Nephron progenitor cell (in vitro differentiated cells): ENCODE measurements at regions not wholly inside any gene's neighbourhood (a gene's known extent, or its start where the extent isn't known, plus 50 kb on each side); places are given as distances from the start of the nearest gene placed in this dataset.
A peak's percentile ranks its signal among the peaks of the same experiment; 100 is the strongest.

ENCODE experiments used
- DNase-seq: peaks from one replicate; pipeline ENCODE4 v3.0.0; 2021
- H3K27ac Mint-ChIP-seq: 2 replicates; pipeline ENCODE4 v1.8.0; 2021; ENCODE audit warnings: mild to moderate bottlenecking, moderate library complexity, mixed read lengths
- H3K27me3 Mint-ChIP-seq: 2 replicates; pipeline ENCODE4 v1.8.0; 2021; ENCODE audit warnings: mild to moderate bottlenecking, low read depth, mixed read lengths; ENCODE audit not compliant: poor library complexity
- H3K36me3 Mint-ChIP-seq: 2 replicates; pipeline ENCODE4 v1.8.0; 2021; ENCODE audit warnings: low read depth, mixed read lengths
- H3K4me1 Mint-ChIP-seq: 2 replicates; pipeline ENCODE4 v1.8.0; 2021; ENCODE audit warnings: mixed read lengths
- H3K4me3 Mint-ChIP-seq: 2 replicates; pipeline ENCODE4 v1.8.0; 2021; ENCODE audit warnings: mild to moderate bottlenecking, moderate library complexity, mixed read lengths
- H3K9me3 Mint-ChIP-seq: 2 replicates; pipeline ENCODE4 v1.8.0; 2021; ENCODE audit warnings: mild to moderate bottlenecking, moderate library complexity, mixed read lengths
- CTCF ChIP-seq: fragments of 200-600 bp; sonication (generic); IDR thresholded peaks from 2 replicates; pipeline ENCODE4 v1.5.0; 2021; ENCODE audit warnings: antibody characterized with exemption

DNA sequence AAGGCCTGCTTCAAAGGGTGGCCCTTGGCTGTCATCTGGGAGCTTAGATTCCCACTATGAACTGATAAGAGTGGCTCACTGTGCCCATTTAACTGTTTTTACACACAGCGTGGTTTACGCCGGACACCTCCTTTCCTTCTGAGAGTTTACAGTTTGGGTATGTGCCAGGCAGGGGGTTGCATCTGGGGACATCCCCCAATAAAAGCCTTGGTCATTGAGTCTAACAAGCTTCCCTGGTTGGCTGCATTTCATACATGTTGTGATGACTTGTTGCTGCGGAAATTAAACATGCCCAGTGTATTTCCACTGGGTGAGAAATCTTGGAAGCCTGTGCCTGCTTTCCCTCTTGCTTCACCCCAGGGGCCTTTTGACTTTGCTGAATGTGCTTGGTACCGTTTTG, 264.1 kb upstream of the NPY start:
- peaks cover 3% of the 10 kb centered on the region for H3K27me3 Mint-ChIP-seq
- peaks cover 10% of the 10 kb centered on the region for H3K4me1 Mint-ChIP-seq
- H3K4me3 Mint-ChIP-seq, result no peak overlapping the region
- H3K36me3 Mint-ChIP-seq, result no peaks in the 10 kb centered on the region
- no peak for TF ChIP-seq CTCF
- DNase-seq, result no peak
- no peaks in the 10 kb centered on the region for H3K9me3 Mint-ChIP-seq
- H3K27ac Mint-ChIP-seq, result no peak overlapping the region

GRCh38 chr7:24024276-24025068, 259.5 kb upstream of the NPY start:
- no peak for TF ChIP-seq CTCF
- Mint-ChIP-seq H3K27me3 (peaks cover 5% of the 10 kb centered on the region), H3K4me1 (peaks cover 21% of the 10 kb centered on the region), H3K27ac (peak overlapping the region; percentile 94), H3K9me3 (no peaks in the 10 kb centered on the region), H3K4me3 (peak overlapping the region; percentile 56), H3K36me3 (no peaks in the 10 kb centered on the region)
- peak; percentile 7 for DNase-seq

GRCh38 chr7:24025094-24025493, 258.9 kb upstream of the NPY start:
- no peak overlapping the region for H3K4me3 Mint-ChIP-seq

GRCh38 chr7:24025765-24026164, 258.2 kb upstream of the NPY start:
- Mint-ChIP-seq H3K36me3 (no peaks in the 10 kb centered on the region), H3K27ac (peak overlapping the region; percentile 13), H3K9me3 (no peaks in the 10 kb centered on the region), H3K4me3 (no peak overlapping the region), H3K27me3 (peaks cover 5% of the 10 kb centered on the region), H3K4me1 (peaks cover 21% of the 10 kb centered on the region)
- no peak for TF ChIP-seq CTCF
- no peak for DNase-seq

More at GRCh38 chr7:24025094-24025493, 258.9 kb upstream of the NPY start:
- TF ChIP-seq CTCF, result no peak
- DNase-seq, result no peak
- peaks cover 5% of the 10 kb centered on the region for H3K27me3 Mint-ChIP-seq
- peak overlapping the region; percentile 94 for H3K27ac Mint-ChIP-seq
- H3K9me3 Mint-ChIP-seq, result no peaks in the 10 kb centered on the region
- no peaks in the 10 kb centered on the region for H3K36me3 Mint-ChIP-seq
- peaks cover 21% of the 10 kb centered on the region for H3K4me1 Mint-ChIP-seq

GRCh38 chr7:24026351-24026750, 257.6 kb upstream of the NPY start:
- peaks cover 21% of the 10 kb centered on the region for H3K4me1 Mint-ChIP-seq
- H3K27ac Mint-ChIP-seq, result no peak overlapping the region
- no peak overlapping the region for H3K4me3 Mint-ChIP-seq
- no peaks in the 10 kb centered on the region for H3K9me3 Mint-ChIP-seq
- no peak for TF ChIP-seq CTCF
- DNase-seq, result no peak
- H3K27me3 Mint-ChIP-seq, result peaks cover 5% of the 10 kb centered on the region
- H3K36me3 Mint-ChIP-seq, result no peaks in the 10 kb centered on the region

DNA sequence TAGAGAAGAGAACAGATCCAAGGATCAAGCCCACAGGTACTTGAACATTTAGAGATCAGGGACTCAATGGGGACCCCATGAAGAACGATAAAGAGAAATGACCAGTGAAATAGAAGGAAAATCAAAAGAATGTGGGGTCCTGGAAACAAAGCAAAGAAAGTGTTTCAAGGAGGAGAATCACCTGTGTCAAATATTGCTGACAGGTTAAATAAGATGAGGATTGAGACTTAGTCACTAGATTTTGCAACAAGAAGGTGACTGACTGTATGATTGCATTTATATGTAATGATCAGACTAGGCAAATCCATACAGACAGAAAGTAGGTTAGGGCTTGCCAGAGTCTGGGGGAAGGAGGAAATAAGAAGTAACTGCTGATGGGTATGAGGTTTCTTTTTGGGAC, 254.9 kb upstream of the NPY start:
- no peak for TF ChIP-seq CTCF
- H3K9me3 Mint-ChIP-seq, result no peaks in the 10 kb centered on the region
- H3K4me1 Mint-ChIP-seq, result peaks cover 19% of the 10 kb centered on the region
- no peak for DNase-seq
- no peak overlapping the region for H3K27ac Mint-ChIP-seq
- peaks cover 5% of the 10 kb centered on the region for H3K27me3 Mint-ChIP-seq
- H3K36me3 Mint-ChIP-seq, result no peaks in the 10 kb centered on the region
- H3K4me3 Mint-ChIP-seq, result no peak overlapping the region
